HepG2 (cell line): ENCODE measurements at regions not wholly inside any gene's neighbourhood (a gene's known extent, or its start where the extent isn't known, plus 50 kb on each side); places are given as distances from the start of the nearest gene placed in this dataset.

Experiments used
- AHDC1 ChIP-seq: sonication (generic); formaldehyde crosslinking; IDR thresholded peaks from 2 replicates; pipeline ENCODE4 v1.5.1; 2020; ENCODE audit warnings: mild to moderate bottlenecking, missing genetic modification reagents, borderline replicate concordance
- CSRNP1 ChIP-seq: sonication (generic); formaldehyde crosslinking; IDR thresholded peaks from 2 replicates; pipeline ENCODE4 v1.8.1; 2023; ENCODE audit warnings: mild to moderate bottlenecking, missing genetic modification reagents
- DNMT3B ChIP-seq: conservative IDR thresholded peaks from 2 replicates; pipeline ENCODE4 v1.6.1; 2016; ENCODE audit warnings: missing biosample characterization, control low read depth
- ELF3 ChIP-seq: IDR thresholded peaks from 2 replicates; pipeline ENCODE4 v1.6.1; 2016; ENCODE audit warnings: missing genetic modification reagents, missing compliant biosample characterization
- ETV5 ChIP-seq: IDR thresholded peaks from 2 replicates; pipeline ENCODE4 v1.6.1; 2018; ENCODE audit warnings: missing biosample characterization, missing genetic modification reagents, inconsistent platforms, borderline replicate concordance
- FOXA3 ChIP-seq: IDR thresholded peaks from 2 replicates; pipeline ENCODE4 v1.6.1; 2016; ENCODE audit warnings: missing genetic modification reagents, missing compliant biosample characterization
- MTA3 ChIP-seq: sonication (generic); formaldehyde crosslinking; IDR thresholded peaks from 2 replicates; pipeline ENCODE4 v1.4.0; 2020; ENCODE audit warnings: missing genetic modification reagents
- NBN ChIP-seq: fragments of 450-650 bp; conservative IDR thresholded peaks from 2 replicates; pipeline ENCODE4 v1.6.1; 2017
- RORA ChIP-seq: sonication (generic); formaldehyde crosslinking; IDR thresholded peaks from 2 replicates; pipeline ENCODE4 v1.5.0; 2020; ENCODE audit warnings: mild to moderate bottlenecking, missing genetic modification reagents, moderate library complexity
- SMAD3 ChIP-seq: sonication (generic); formaldehyde crosslinking; IDR thresholded peaks from 2 replicates; pipeline ENCODE4 v1.4.0; 2020; ENCODE audit warnings: missing genetic modification reagents
- THYN1 ChIP-seq: sonication (generic); formaldehyde crosslinking; IDR thresholded peaks from 2 replicates; pipeline ENCODE4 v1.8.1; 2023; ENCODE audit warnings: low read depth, mild to moderate bottlenecking, moderate library complexity, missing genetic modification reagents, borderline replicate concordance
- ZFP41 ChIP-seq: sonication (generic); formaldehyde crosslinking; IDR thresholded peaks from 2 replicates; pipeline ENCODE4 v1.4.0; 2020; ENCODE audit warnings: mild to moderate bottlenecking, missing genetic modification reagents, borderline replicate concordance
- ZGPAT ChIP-seq: IDR thresholded peaks from 2 replicates; pipeline ENCODE4 v1.6.1; 2016; ENCODE audit warnings: mild to moderate bottlenecking
- ZNF274 ChIP-seq: sonication (generic); formaldehyde crosslinking; IDR thresholded peaks from 2 replicates; pipeline ENCODE4 v1.5.1; 2020; ENCODE audit warnings: mild to moderate bottlenecking, missing genetic modification reagents
- ZNF350 ChIP-seq: sonication (generic); formaldehyde crosslinking; IDR thresholded peaks from 2 replicates; pipeline ENCODE4 v1.4.0; 2020; ENCODE audit warnings: mild to moderate bottlenecking, low read depth, missing genetic modification reagents, borderline replicate concordance
- ZNF549 ChIP-seq: sonication (generic); formaldehyde crosslinking; IDR thresholded peaks from 2 replicates; pipeline ENCODE4 v1.5.0; 2020; ENCODE audit warnings: missing genetic modification reagents
- ZNF770 ChIP-seq: sonication (generic); formaldehyde crosslinking; IDR thresholded peaks from 2 replicates; pipeline ENCODE4 v1.5.0; 2020; ENCODE audit warnings: mild to moderate bottlenecking, missing genetic modification reagents
- ZSCAN20 ChIP-seq: sonication (generic); formaldehyde crosslinking; IDR thresholded peaks from 2 replicates; pipeline ENCODE4 v1.4.0; 2020; ENCODE audit warnings: missing genetic modification reagents, mild to moderate bottlenecking, borderline replicate concordance
- ZSCAN5A ChIP-seq: sonication (generic); formaldehyde crosslinking; IDR thresholded peaks from 2 replicates; pipeline ENCODE4 v1.8.0; 2022; ENCODE audit warnings: mild to moderate bottlenecking, missing genetic modification reagents, borderline replicate concordance

- no peak for TF ChIP-seq ZSCAN5A (CRISPR knock-in tag)
- TF ChIP-seq AHDC1 (CRISPR knock-in tag), result peak; percentile 23; the same call in 1 of the 2 replicates
- no peak for TF ChIP-seq ZNF770 (CRISPR knock-in tag)
- TF ChIP-seq ZSCAN20 (CRISPR knock-in tag), result no peak
- no peak for TF ChIP-seq SMAD3
- TF ChIP-seq DNMT3B, result no peak
- no peak for TF ChIP-seq MTA3 (CRISPR knock-in tag)
- TF ChIP-seq ZNF549, result no peak
- no peak for TF ChIP-seq ZNF274
- TF ChIP-seq THYN1 (CRISPR knock-in tag), result no peak
- TF ChIP-seq ETV5, result peak; percentile 95; the same call in 1 of the 2 replicates
- no peak for TF ChIP-seq NBN
- TF ChIP-seq CSRNP1, result 0 out of 2 replicates have a peak, but pooled peaks have one; percentile 20
- peak; percentile 85 for TF ChIP-seq FOXA3 (CRISPR knock-in tag)
- TF ChIP-seq RORA (CRISPR knock-in tag), result no peak
- TF ChIP-seq ZNF350, result 0 out of 2 replicates have a peak, but pooled peaks have one; percentile 11
- peak; percentile 94 for TF ChIP-seq ELF3
- no peak for TF ChIP-seq ZFP41
- TF ChIP-seq ZGPAT (CRISPR knock-in tag), result no peak
Measured at GRCh38 chr19:56927791-56928207, 87.3 kb upstream of the PEG3 start (continued).
